ENCODE measurements at regions not wholly inside any gene's neighbourhood (a gene's known extent, or its start where the extent isn't known, plus 50 kb on each side); places are given as distances from the start of the nearest gene placed in this dataset.

DNA sequence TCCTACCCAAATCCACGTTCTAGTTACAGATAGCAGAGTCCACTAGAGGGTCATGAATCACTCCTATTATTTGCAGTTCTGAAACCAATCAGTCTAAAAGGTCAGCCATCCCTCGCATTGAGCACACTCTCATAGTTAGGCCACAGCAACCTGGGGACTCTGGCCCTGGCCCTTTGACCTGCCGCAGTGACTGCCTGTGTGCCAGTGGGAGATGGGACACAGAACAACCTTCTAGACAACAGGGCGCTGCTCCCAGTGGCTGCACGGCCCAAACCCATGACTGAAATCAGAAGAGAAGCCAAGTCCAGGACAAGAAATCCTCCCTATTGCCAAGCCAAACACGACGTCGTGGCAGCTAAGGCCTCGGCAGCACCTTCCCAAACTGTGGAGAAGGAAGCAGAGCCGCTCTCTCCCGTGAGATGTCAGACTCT, 158.5 kb downstream of the HERPUD2 start:
- DNase-seq, result no peak

DNA sequence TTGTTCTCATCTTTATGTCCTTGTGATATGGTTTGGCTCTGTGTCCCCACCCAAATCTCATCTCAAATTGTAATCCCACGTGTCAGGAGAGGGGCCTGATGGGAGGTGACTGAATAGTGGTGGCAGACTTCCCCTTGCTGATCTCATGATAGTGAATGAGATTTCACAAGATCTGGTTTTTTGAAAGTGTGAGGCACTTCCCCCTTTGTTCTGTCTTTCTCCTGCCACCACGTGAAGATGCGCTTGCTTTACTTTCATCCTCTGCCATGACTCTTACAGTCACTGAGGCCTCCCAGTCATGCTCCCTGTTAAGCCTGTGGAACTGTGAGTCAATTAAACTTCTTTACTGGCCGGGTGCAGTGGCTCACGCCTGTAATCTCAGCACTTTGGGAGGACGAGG, 161.0 kb downstream of the HERPUD2 start:
- no peak for DNase-seq

DNA sequence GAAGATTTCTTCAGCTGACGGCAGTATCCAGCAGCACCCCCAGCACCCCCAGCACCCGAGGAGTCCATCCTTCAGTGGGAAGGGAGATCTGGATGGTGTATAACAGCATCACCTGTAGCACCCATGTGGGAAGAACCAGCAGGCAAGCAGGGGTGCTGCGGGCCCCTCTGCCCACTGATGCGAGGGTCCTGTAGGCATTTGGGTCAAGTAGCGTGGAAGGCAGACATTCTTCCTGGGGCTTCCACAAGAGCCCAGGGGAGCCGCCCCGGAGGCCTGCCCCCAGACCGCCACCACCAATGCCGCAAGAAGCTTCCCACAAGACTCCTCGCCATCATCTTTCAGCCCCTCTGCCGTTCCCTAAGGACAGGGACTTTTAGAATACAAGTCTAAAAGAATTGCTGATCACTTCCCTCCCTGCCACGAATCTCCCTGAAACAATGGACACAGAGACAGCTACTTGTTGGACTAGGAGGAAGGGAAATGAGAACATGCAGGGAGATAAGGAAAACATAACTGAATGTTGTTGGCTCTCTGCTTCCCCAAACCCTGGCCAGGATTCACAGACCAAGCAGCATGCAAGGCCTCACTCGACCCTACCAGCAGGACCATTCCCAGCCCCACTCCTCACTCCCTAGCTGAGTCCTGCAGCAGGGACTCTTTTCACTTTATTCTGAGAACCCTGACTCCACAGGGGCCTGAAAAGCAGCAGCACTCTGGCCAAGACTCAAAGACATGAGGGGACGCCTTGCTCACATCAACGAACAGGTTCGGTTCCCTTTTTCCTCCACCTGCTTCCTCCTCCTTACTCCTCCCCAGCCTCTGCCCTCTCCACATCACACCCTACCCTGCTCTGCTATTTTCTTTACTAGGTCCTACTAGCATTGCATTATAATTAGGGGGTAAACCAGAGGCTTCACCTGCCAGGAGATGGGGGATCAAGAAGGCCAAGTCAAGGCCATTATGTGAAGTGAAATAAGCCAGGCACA, 164.5 kb downstream of the HERPUD2 start:
- no peak for DNase-seq

DNA sequence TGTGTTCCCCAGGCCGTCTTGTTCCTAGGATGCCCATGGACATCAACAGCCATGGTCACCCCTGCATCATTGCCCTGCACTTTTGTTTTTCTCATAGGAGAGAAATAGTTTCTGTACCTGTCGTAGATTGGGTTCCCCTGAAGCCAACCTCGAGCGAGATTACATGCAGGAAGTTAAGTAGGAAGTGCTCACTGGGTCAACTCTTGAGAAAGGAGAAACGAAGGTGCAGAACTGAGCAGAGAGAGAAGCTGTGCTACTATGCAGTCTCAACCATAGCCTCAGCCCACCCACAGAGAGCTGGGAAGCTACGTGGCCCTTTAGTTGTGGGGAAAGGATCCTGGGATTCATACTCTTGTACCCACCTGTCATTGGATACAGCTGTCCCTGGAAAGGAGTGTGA, 165.2 kb downstream of the HERPUD2 start:
- DNase-seq, result no peak

DNA sequence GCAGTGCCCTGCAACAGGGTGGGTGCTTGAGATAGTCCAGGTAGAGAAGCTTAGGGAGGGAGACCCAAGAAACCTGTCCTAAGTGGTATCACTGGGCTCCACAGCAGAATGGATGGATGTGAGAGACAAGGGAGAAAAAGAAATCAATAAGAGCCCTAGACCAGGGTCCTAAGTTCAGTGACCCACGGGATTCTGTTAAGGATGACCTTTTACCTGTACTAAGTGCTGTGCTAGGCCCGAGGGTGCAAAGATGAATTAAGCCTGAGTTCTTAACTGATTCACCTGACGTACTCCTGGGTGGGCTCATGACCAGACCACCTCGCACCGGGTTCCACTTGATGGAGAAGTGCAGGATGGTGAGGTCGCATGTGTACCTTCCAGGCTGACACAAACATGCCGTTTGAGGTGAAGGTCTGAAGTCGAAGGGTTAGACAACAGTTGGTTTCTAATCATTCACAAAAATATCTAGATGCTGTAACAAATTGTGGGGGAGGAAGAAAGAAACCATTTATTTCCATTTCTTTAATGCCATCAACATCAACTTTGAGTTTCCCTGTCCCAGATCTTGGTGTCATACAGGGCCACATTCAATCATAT, 166.5 kb downstream of the HERPUD2 start:
- no peak for DNase-seq

DNA sequence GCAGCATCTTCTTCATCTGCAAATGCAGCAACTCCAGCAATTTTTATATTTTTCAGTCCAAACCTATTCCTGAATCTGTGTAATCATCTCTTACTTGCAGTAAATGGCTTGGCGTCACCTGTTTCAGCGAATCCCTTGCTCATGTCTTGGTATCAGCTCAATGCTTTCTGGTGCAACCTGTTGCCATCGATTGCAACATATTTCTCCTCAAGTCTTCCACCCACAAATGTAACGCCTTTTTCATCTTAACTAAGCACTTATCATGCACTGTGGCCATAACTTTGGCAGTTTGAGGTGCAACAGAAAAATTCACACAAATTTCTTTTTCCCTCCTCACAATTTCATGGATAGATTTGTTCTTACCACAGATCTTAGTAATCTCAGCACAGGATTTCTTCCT, 168.3 kb downstream of the HERPUD2 start:
- DNase-seq, result no peak

DNA sequence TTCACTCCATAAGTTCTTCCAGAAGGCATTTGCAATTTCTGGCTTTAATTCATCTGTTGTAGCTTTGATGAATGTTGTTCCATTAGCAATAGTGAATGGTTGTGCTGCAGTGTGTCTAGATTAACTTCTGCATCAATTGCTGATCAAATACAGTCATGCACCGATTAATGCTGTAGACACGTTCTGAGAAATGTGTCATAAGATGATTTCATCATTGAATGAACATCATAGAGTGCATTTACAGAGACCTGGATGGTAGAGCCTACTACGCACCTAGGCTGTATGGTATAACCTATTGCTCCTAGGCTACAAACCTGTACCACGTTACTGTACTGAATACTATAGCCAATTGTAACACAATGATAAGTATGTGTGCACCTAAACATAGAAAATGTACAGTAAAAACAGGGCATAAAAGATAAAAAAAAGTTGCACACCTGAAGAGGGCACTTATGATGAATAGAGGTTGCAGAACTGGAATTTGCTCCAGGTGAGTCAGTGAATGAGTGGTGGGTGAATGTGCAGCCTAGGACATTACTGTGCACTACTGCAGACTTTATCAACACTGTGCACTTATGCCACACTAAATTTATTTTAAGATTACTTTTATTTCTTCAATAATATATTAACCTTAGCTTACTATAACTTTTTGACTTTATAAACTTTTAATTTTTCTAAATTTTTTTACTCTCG, 170.7 kb downstream of the HERPUD2 start:
- DNase-seq, result no peak

DNA sequence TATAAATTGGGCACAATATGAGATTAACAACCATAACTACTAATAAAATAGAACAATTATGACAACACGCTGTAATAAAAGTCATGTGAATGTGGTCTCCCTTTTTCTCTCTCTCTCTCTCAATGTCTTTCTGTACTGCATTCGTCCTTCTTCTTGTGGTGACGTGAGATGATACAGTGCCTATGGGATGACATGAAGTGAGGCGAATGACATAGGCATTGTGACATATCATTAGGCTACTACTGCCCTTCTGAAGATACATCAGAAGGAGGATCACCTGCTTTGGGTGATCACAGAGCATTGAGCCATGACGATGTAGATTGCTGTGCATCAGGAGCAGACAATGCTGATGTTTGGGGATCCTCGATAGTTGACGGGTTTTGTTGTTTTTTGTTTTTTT, 171.6 kb downstream of the HERPUD2 start:
- no peak for DNase-seq

DNA sequence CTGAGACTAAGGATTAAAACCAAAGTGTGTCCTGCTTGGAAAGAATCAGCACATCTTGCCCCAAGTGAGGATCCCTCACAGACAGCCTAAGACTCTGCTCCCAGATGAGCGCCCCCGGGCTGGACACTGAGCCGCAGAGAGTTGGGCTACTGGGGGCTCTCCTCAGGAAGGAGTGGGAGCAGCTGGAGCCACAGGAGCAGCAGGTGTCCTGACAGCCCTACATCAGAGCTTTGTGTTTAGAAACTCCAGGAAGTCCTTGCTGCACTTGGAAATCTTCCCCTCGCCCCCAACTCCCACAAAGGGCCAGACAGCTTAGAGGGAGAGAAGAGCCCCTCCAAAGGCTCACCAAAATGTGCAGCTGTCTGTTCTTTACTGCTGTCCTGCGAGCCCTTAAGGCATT, 172.2 kb downstream of the HERPUD2 start:
- no peak for DNase-seq

DNA sequence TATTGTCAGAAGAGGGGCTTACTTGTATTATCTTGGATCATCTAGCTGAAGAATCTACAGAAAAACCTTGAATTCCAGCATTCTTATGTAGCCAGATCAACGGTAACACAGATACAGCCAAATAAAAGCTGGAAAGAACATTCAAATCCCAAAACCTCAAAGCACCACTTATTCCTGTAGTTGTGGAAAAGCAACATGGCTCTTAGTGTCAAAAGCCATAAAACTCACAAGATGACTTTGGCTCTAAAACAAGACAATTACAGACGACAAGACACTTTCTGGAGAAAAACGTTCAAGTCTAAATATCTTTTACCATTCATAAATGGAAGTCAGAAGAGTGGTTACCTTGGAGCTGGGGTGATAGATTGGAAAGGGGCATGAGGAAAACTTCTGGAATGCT, 173.0 kb downstream of the HERPUD2 start:
- DNase-seq, result peak; percentile 60

DNA sequence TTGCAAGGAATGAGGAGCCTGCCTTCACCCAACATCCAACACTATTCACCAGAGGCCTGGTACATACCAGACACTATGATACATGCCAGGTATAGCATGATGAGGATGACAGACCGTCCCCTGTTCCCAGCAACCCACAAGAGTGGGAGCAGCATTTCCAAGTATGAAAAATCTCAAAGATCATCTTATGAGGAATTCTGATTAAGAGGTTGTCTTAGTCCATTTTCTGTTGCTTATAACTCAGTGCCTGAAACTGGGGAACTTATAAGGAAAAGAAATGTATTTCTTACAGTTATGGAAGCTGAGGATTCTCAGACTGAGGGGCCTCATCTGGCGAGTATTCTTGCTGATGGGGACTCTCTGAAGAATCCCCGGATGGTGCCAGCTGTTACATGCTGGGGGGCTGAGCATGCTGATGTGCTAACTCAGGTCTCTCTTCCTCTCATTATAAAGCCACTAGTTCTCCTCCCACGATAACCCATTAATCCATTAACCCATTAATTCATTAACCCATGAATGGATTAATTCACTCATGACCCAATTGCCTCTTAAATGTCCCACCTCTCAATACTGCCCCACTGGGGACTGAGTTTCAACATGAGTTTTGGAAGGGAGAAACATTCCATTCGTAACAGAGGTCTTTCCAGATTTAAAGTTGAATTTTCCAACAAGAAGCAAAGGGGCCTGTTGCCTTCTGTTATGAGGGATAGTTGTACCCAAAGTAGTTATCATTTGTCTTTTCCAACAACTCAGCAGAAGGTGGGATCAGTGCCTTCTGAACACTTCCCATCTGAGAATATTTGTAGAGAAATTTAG, 173.9 kb downstream of the HERPUD2 start:
- no peak for DNase-seq

DNA sequence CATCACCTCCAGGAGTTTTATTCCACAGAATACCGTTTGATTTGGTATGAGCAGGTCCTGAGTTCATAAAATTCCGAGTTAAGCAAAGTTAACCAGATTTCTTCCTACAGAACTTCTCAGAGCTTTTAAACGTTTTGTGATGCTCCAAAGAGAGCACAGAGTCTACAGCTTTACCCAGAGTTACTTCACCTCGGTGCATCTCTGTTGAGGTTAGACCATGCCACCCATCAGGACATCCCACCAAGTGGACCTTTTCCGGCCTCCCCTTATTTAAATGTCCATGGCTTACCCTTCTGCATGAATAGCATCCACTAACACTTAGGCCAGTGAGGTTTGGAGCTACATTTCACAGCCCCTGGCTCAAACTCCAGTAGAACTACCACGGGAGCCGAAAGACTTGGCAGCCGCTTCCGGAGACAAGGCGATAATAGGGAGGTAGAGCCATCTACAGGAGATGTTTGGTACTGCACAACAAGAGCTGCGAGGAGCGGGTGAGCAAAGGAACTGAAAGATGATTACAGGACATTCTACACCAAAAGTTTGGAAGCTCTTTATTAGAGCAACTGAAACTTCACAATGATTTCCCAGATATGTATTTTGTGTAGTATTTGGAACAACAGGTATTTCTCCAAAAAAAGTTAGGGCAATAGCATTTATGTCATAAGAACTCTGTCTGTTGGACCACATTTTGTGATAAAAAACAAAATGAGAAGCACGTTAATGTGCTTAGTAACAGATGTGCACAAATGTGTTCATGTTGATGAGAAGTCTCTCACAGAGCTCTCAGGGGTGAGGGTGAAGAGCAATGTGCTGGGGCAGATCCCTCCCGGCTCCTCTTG, 174.7 kb downstream of the HERPUD2 start:
- peak; percentile 91 for DNase-seq

DNA sequence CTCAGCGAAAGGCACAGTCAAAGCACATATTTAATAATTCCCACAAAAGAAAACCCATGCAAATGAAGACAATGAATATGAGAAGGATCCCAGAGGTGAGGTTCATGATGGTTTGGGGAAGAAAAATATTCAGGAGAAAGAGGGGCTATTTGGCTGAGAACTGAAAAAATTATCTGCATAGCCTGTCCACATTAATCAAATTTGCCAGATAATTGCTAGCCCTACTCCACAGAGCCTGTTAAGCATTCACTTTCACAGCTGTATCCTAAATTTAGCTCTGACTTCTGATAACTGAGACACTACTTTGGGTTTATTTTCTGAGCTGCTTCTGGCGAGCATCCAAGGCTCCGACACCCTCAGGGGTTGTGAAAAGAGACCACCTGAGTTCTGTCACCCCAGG, 176.2 kb downstream of the HERPUD2 start:
- DNase-seq, result no peak

DNA sequence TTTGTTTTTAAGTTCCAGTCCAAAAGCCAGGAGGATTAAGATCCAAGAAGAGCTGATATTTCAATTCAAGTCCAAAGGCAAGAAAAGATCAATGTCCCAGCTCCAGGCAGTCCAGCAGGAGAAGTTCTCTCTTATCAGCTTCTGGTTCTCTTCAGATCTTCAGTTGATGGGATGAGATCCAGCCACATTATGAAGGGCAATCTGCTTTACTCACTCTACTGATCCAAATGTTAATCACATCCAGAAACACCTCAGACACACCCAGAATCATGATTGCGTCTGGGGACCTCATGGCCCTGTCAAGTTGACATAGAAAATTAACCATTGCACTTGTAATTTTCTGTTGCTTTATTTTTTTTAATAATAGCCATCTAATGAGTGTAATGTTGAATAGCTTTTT, 178.4 kb downstream of the HERPUD2 start:
- DNase-seq, result no peak

DNA sequence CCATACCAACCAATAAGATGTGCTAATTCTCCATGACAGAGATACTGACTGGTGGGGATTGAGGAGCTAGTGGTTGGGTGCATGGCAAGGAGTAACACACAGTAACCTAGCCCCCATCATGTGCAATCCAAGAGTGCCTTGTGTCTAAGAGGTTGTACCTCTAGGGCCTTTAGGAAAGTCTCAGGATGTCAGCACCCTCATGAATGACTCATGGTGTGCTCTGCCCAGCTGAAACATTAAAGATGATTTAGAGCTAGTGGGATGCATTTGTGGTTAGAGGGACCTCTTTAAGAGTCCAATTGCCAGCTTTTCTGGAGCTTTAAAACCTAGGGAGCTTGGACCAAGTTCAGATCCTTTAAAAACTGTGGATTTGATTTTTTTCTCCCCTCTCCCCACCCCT, 181.1 kb downstream of the HERPUD2 start:
- no peak for DNase-seq

DNA sequence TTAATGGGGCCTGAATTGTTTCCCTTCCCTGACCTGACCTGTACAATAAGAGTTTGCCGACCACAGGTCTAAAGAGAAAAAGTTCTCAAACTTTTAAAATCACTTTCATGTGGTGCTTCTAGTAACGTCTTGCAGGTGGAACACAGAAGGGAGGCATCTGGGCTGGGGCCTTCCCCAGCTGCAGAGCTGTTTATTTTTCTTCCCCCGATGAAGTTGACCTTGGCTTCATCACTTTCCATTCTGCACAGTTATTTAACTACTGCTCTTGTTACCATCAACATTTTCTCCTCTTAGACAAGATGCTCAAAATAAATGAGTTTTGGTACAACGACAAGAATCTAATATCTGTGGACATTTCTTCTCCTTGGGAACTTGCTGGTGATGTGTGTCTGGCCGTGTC, 181.7 kb downstream of the HERPUD2 start:
- no peak for DNase-seq

DNA sequence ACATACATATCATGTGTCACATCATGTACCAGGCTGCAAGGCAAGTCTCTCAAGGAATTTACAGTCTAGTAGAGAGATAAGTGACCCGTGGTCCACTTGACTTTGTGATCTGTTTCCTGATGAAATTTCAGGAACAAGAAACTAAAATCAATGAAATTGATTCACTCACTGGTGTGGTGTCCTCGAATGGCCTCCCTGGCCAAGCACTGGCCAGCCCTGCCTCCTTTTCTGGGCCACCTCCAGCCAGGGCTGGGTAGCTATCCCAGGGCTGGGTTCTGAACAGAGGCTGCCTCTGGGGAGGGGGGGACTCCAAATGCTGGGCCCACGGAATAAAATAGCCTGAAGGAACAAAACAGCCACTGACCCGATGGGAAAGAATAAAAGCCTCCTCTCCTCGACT, 182.2 kb downstream of the HERPUD2 start:
- DNase-seq, result no peak

DNA sequence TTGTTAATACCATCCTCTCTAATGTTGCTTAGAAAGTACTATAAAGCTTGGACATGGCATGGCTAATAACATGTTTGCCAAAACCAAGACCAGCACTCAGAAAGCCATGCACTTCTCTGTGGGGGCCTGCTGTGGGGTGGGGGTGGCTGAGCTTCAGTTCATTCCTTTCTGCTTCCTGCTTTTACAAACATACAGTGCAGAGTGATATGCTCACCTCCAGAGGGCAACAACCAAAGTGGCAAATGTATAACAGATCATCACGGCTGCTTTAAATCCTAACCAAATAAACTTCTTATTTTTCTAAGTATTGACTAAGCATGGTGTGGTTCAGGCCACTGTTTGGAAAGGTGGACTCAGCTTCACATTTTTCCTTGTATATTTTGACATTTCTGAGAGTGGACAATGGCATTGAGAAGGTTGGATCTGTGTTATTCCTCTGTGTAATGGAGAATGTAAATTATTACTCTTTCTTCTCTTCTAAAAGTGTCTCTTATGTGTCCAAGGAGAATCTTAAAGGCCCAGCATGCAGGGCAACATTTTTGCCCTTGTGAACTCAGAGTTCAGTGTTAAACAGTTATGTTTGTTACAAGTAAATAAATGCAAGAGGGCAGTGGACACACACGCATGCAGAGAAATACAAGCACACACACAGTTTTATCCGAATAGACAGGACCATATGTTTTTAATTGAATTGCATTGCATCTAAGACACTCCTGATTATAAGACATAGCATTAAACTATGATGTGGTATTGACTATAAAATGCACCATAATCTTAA, 186.1 kb downstream of the HERPUD2 start:
- no peak for DNase-seq

DNA sequence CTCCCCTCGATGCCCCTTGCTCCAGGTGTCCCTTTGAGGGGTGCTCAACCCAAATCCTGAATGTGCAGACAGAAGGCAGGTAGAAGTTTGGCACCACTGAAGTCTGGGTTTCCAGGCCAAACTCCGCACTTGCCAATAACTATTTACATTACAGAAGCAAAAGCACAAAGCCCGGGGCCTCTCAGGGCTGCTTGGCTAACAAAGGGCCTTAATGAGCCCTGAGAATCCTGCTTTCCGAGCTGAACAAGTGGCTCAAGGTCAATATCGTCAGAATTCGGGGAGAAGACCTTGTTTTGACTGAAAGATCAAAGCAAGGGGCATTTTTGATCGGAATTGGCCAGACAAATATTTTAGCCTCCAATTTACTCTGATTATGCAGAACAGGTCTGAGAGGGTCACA, 189.9 kb downstream of the HERPUD2 start:
- no peak for DNase-seq

DNA sequence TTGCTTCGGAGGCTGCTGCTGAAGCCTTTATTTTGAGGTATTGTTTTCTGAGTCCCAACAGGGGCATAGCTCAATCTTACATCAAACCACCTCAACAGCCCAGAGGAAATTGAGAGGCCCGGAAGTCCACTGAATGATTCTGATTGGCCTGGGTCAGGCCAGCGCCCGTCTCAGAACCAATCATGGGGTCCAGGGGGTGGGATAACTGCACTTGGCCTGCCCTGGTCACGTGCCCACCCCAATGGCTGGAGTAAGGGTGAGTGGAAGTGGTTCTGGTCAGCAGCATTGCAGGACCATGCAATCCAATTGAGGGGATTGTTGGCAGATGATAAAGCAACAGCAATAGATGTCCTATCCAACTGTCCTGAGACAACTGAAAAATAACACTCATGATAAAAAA, 190.6 kb downstream of the HERPUD2 start:
- no peak for DNase-seq

All from muscle of arm (tissue), 1 donor.